C4-2B (cell line): ENCODE measurements at regions not wholly inside any gene's neighbourhood (a gene's known extent, or its start where the extent isn't known, plus 50 kb on each side); places are given as distances from the start of the nearest gene placed in this dataset.

ENCODE experiments used
- CTCF ChIP-seq: fragments of 450-650 bp; conservative IDR thresholded peaks from 2 replicates; pipeline ENCODE4 v1.5.1; 2017; ENCODE audit warnings: mild to moderate bottlenecking
- ZFX ChIP-seq: fragments of 450-650 bp; IDR thresholded peaks from 2 replicates; pipeline ENCODE4 v1.6.1; 2017

- no peak for TF ChIP-seq CTCF
- TF ChIP-seq ZFX: no peak
These were observed 130.6 kb upstream of the KCNJ16 start for GRCh38 chr17:69944406-69944805.
